ENCODE measurements at regions not wholly inside any gene's neighbourhood (a gene's known extent, or its start where the extent isn't known, plus 50 kb on each side); places are given as distances from the start of the nearest gene placed in this dataset.

- Histone ChIP-seq H4K20me1 (replicated peaks; ENCODE audit: control insufficient read depth, insufficient read depth, low read length) (no peaks in the 10 kb centered on the region), H3K79me2 (ENCODE audit: control insufficient read depth, insufficient read depth, low read length) (no peaks in the 10 kb centered on the region), H3K27ac (ENCODE audit: extremely low read depth, low read depth, low read length) (no peak overlapping the region), H3K36me3 (ENCODE audit: control insufficient read depth, insufficient read depth, low read length) (no peaks in the 10 kb centered on the region), H3K9me3 (replicated peaks; ENCODE audit: control insufficient read depth, insufficient read depth, low read depth, low read length) (no peaks in the 10 kb centered on the region), H3K27me3 (ENCODE audit: control insufficient read depth in 2 of 2, insufficient read depth in 2 of 2, low read length in 2 of 2) (no peaks in the 10 kb centered on the region), H3K4me3 (no peak overlapping the region), H3K9ac (ENCODE audit: insufficient read depth in 1 of 2, low read depth in 2 of 2, low read length in 2 of 2) (no peak overlapping the region), H3K4me2 (ENCODE audit: insufficient read depth, low read length) (no peak overlapping the region), H3K4me1 (replicated peaks in 1 of 2; ENCODE audit: control insufficient read depth in 2 of 2, insufficient read depth in 2 of 2, low read length in 2 of 2) (no peaks in the 10 kb centered on the region), H2AFZ (ENCODE audit: low read depth, low read length) (no peak overlapping the region), H3K9me1 (ENCODE audit: control insufficient read depth, insufficient read depth, low read length) (no peaks in the 10 kb centered on the region)
- BruUV-seq (replicated peaks) = no TSS peak
- CTCF ChIA-PET (ENCODE audit: low intra/inter-chr PET ratio) = no interaction called here
- no peak for DNase-seq (ENCODE audit: extremely low read depth in 1 of 4, low spot score in 3 of 4)
- WGBS (ENCODE audit: insufficient coverage, low coverage, missing lambda C conversion rate) = 0% methylated on average over 1 of the region's 1 CpG
- POLR2A ChIA-PET = no interaction called here
- intact Hi-C loops (cut with micrococcal nuclease) (no loop called here), in situ Hi-C loops (cut with MboI) (no loop called here)
- no peak for ATAC-seq
- FAIRE-seq = no peak
- TF ChIP-seq ATF1 (CRISPR knock-in tag; IDR thresholded peaks at IDR 0.05) (no peak), ATF1 (tag; IDR thresholded peaks at IDR 0.05) (no peak), ZNF586 (CRISPR knock-in tag; conservative IDR thresholded peaks at IDR 0.05) (no peak), TEAD4 (IDR thresholded peaks at IDR 0.05; ENCODE audit: low read length) (no peak), TEAD4 (CRISPR knock-in tag; IDR thresholded peaks at IDR 0.05; ENCODE audit: borderline replicate concordance) (no peak), BCOR (IDR thresholded peaks at IDR 0.05) (no peak), RERE (CRISPR knock-in tag; IDR thresholded peaks at IDR 0.05; ENCODE audit: borderline replicate concordance) (no peak), CCNT2 (IDR thresholded peaks at IDR 0.05; ENCODE audit: borderline replicate concordance, extremely low read depth, insufficient read length, low read depth, low read length) (no peak), SMARCC2 (IDR thresholded peaks at IDR 0.05; ENCODE audit: low read depth) (no peak)
Observed at GRCh38 chr4:11037637-11038036, 353.1 kb upstream of the CLNK start.
